Jurkat, Clone E6-1 (cell line): ENCODE measurements at regions not wholly inside any gene's neighbourhood (a gene's known extent, or its start where the extent isn't known, plus 50 kb on each side); places are given as distances from the start of the nearest gene placed in this dataset.
A peak's percentile ranks its signal among the peaks of the same experiment; 100 is the strongest.

Source experiments
- DNase-seq: peaks from one replicate; pipeline ENCODE4 v3.0.0-alpha.2; 2011; ENCODE audit warnings: low read depth, low spot score
- H3K4me3 ChIP-seq: 2 replicates; pipeline ENCODE4 v1.5.1; 2011; ENCODE audit warnings: mild to moderate bottlenecking, low read length, control low read depth, moderate library complexity

GRCh38 chr6:28585335-28585734 lies 59.7 kb downstream of the GPX5 start:
- no peak overlapping the region for H3K4me3 ChIP-seq
- DNase-seq: no peak

- no peak for DNase-seq
- no peak overlapping the region for H3K4me3 ChIP-seq
Measured at GRCh38 chr6:28586324-28586723, 60.6 kb downstream of the GPX5 start.

- H3K4me3 ChIP-seq: no peak overlapping the region
Measured at GRCh38 chr6:28586962-28587745, 61.5 kb downstream of the GPX5 start.

DNA sequence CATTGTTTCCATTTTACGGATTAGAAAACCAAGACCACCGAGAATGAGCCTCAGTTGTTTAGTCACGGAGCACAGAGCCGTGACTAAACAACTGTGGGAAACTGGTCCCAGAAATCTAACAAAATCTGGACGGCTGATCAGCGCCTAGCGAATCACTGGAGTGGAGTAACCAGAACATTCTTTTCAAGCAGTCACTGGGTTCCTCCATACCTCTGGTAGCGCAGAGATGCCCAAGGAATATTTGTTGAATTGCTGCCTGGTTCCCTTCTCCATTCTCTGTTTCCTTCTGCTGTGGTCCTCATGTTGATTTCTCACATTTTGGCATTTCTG lies 62.0 kb downstream of the GPX5 start:
- DNase-seq: no peak
- no peak overlapping the region for H3K4me3 ChIP-seq

More at GRCh38 chr6:28586962-28587745, 61.5 kb downstream of the GPX5 start:
- DNase-seq: no peak

DNA sequence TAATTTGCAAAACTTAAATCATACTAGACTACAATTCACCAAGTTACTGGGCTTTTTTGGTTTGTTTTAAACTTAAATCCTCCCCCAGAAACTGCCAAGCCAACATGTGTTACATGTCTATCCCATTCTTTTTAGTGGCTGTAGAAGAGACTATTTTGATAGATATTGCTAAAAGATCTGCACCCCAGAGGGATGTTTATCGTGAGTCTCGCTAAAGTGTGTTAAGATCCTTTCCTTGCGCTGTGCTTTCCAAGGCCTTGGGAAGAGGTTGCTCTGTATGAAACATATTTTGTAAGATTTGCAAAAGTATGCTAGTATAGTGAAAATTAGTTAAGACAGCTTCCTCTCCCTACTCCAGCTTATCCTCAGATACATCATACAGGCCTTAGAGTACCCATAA lies 63.0 kb downstream of the GPX5 start:
- no peak overlapping the region for H3K4me3 ChIP-seq
- no peak for DNase-seq

GRCh38 chr6:28589234-28589956 lies 63.7 kb downstream of the GPX5 start:
- DNase-seq: peak; percentile 37
- no peak overlapping the region for H3K4me3 ChIP-seq

- no peak for DNase-seq
- no peak overlapping the region for H3K4me3 ChIP-seq
Measured at GRCh38 chr6:28589957-28590349, 64.3 kb downstream of the GPX5 start.

DNA sequence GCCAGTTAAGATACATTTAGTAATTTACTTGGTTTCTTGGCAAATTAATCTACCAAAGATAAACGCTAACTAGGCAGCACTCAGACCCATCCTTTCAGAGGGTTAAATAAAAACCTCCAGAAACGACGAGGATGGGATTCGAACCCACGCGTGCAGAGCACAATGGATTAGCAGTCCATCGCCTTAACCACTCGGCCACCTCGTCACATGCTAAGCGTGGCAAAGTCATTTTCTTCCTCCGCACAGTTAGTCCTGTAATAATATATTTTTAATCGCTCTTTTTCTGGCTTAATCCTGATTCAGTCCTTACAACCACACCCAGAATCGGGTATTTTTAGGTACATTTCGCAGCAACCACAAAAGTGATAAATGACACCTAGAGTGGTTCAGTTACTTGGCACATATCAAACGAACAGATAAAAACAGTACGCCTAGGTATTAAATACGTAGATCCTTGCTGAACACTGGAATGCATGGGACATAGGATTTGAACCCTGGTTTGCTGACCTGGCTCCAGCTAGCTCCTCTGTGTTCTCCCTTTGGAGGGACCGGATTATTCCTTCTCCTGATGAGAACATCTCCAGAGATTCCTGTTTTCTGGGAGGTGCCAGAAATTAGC lies 71.6 kb downstream of the GPX5 start:
- no peak for DNase-seq
- no peak overlapping the region for H3K4me3 ChIP-seq

- no peak for DNase-seq
- H3K4me3 ChIP-seq: no peak overlapping the region
Measured at GRCh38 chr6:28597924-28598722, 72.4 kb downstream of the GPX5 start.

DNA sequence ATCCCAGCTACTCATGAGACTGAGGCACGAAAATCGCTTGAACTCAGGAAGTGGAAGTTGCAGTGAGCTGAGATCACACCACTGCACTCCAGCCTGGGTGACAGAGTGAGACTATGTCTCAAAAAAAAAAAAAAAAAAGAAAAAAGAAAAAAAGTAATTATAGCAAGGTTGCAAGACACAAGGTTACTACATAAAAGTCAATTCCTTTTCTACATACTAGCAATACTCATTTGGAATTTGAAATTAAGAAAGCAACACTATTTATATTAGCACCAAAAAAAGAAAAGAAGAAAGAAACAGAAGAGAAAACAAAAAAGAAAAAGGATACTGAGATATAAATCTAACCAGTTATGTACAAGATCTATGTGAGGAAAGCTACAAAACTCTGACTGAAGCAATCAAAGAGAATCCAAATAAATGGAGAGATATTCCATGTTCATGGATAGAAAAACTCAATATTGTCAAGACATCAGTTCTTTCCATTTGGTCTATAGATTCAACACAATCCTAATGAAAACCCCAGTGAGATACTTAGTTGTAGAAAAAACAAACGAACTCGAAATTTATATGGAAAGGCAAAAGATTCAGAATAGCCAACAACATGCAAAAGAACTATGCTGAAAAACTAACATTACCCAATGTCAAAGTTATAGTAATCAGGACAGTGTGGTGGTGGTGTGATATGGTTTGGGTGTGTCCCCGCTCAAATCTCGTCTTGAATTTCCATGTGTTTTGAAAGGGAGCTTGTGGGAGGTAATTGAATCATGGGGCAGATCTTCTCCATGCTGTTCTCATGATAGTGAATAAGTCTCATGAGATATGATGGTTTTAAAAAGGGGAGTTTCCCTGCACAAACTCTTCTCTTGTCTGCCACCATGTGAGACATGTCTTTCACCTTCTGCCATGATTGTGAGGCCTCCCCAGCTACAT lies 73.3 kb downstream of the GPX5 start:
- no peak overlapping the region for H3K4me3 ChIP-seq
- DNase-seq: no peak

DNA sequence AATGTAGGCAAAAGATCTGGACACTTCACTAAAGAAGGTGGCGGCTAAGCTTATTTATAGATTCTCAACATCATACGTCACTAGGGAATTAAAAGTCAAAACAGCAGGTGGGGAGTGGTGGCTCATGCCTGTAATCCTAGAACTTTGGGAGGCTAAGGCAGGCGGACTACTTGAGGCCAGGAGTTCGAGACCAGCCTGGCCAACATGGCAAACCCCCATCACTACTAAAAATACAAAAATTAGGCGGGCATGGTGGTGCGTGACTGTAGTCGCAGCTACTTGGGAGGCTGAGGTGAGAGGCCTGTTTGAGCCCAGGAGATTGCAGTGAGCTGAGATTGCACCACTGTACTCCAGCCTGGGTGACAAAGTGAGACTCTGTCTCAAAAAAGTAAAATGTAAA lies 74.6 kb downstream of the GPX5 start:
- DNase-seq: no peak
- H3K4me3 ChIP-seq: no peak overlapping the region

GRCh38 chr6:28603891-28604290 lies 78.2 kb downstream of the GPX5 start:
- no peak overlapping the region for H3K4me3 ChIP-seq
- no peak for DNase-seq

DNA sequence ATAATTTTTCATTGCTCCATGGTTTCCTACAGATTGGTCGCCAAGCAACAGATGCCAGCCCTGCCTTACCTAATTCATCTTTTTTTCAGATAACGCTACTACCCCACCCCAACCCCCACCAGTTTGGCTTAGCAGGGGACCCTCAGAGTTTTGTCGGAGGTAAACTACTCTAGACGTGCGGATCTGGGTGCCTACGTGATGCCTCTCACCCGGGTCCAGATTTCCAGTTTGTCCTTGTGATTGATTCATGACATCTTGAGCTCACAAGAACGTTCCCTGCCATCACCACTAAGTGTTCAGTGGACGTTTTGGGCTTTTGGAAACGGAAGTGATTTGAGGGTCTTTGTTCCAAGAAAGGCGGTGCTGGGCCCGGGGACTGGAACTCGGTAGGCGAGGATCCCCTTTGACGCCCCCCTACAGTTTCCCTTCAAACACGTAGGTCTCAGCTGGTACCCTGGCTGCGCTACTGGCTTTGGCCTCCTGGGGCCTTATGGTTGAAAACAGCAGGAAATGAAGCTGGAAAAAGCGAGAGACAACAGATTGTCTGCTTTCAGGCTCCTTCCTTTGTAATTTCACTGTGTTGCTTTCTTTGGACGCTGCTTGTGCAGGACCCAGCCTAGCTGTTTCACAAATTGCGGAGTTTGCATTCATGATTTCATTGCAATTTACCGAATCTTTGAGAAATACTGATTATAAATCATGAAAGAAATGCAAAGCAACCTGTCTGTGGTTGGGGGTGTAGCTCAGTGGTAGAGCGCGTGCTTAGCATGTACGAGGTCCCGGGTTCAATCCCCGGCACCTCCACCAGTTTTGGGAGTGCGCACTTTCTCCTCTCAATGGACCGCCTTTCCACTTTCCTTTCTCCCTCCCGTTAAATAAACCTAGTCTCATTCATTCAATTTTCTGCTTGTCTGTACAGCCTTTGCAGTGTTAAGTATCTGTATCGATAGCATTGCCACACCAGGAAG lies 81.0 kb downstream of the GPX5 start:
- DNase-seq: peak; percentile 88
- H3K4me3 ChIP-seq: peak overlapping the region; percentile 69

DNA sequence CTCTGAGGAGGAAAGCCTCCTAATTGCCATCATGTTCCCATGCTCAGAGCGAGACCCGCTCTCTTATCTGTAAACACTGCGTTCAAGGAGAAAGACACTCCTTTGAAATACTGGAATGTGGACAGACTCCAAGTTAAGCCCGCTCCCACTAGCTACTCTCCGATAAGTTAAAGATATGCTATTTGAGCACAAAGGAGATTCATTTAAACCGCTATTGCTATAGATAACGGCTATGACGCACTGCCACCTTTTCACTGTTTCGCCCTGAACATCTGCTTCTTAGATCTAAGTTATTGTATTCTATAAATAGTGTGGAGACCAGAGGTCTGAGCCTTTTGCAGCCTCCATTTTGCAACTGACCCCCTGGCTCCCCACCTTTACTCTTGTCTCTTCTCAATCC lies 82.3 kb downstream of the GPX5 start:
- H3K4me3 ChIP-seq: no peak overlapping the region
- no peak for DNase-seq

- no peak for DNase-seq
- no peak overlapping the region for H3K4me3 ChIP-seq
Measured at GRCh38 chr6:28609672-28610071, 84.0 kb downstream of the GPX5 start.

- H3K4me3 ChIP-seq: no peak overlapping the region
- DNase-seq: no peak
Measured at GRCh38 chr6:28615616-28615954, 89.9 kb downstream of the GPX5 start.

GRCh38 chr6:28615955-28616747 lies 90.5 kb downstream of the GPX5 start:
- no peak for DNase-seq
- no peak overlapping the region for H3K4me3 ChIP-seq
